ENCODE measurements at regions not wholly inside any gene's neighbourhood (a gene's known extent, or its start where the extent isn't known, plus 50 kb on each side); places are given as distances from the start of the nearest gene placed in this dataset.

- TF ChIP-seq, protein P1, sequence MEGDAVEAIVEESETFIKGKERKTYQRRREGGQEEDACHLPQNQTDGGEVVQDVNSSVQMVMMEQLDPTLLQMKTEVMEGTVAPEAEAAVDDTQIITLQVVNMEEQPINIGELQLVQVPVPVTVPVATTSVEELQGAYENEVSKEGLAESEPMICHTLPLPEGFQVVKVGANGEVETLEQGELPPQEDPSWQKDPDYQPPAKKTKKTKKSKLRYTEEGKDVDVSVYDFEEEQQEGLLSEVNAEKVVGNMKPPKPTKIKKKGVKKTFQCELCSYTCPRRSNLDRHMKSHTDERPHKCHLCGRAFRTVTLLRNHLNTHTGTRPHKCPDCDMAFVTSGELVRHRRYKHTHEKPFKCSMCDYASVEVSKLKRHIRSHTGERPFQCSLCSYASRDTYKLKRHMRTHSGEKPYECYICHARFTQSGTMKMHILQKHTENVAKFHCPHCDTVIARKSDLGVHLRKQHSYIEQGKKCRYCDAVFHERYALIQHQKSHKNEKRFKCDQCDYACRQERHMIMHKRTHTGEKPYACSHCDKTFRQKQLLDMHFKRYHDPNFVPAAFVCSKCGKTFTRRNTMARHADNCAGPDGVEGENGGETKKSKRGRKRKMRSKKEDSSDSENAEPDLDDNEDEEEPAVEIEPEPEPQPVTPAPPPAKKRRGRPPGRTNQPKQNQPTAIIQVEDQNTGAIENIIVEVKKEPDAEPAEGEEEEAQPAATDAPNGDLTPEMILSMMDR (conservative IDR thresholded peaks at IDR 0.05): no peak
- Mint-ChIP-seq H3K27ac (no peak overlapping the region), H3K4me1 (ENCODE audit: unreplicated experiment) (peaks cover 26% of the 10 kb centered on the region), H3K4me3 (no peak overlapping the region), H3K36me3 (no peaks in the 10 kb centered on the region), H3K9me3 (peaks cover 4% of the 10 kb centered on the region), H3K27me3 (peaks cover 13% of the 10 kb centered on the region)
- no peak for DNase-seq (ENCODE audit: extremely low spot score, unreplicated experiment)
Measured at GRCh38 chr11:115679945-115680344, 175.7 kb upstream of the CADM1 start.

- DNase-seq (ENCODE audit: extremely low spot score, unreplicated experiment): no peak
- H3K27me3 Mint-ChIP-seq: peaks cover 13% of the 10 kb centered on the region
- H3K9me3 Mint-ChIP-seq: peaks cover 1% of the 10 kb centered on the region
- H3K36me3 Mint-ChIP-seq: no peaks in the 10 kb centered on the region
- no peak overlapping the region for H3K4me3 Mint-ChIP-seq
- no peak overlapping the region for H3K27ac Mint-ChIP-seq
- H3K4me1 Mint-ChIP-seq (ENCODE audit: unreplicated experiment): peaks cover 34% of the 10 kb centered on the region
- TF ChIP-seq, protein P1 (conservative IDR thresholded peaks at IDR 0.05): no peak
Measured at GRCh38 chr11:115678942-115679341, 174.7 kb upstream of the CADM1 start.

GRCh38 chr11:115677190-115677589, 173.0 kb upstream of the CADM1 start:
- Mint-ChIP-seq H3K9me3 (no peaks in the 10 kb centered on the region), H3K27ac (no peak overlapping the region), H3K36me3 (no peaks in the 10 kb centered on the region), H3K4me1 (ENCODE audit: unreplicated experiment) (peaks cover 34% of the 10 kb centered on the region), H3K27me3 (peaks cover 6% of the 10 kb centered on the region), H3K4me3 (no peak overlapping the region)
- DNase-seq (ENCODE audit: extremely low spot score, unreplicated experiment): no peak
- TF ChIP-seq, protein P1 (conservative IDR thresholded peaks at IDR 0.05): no peak

DNA sequence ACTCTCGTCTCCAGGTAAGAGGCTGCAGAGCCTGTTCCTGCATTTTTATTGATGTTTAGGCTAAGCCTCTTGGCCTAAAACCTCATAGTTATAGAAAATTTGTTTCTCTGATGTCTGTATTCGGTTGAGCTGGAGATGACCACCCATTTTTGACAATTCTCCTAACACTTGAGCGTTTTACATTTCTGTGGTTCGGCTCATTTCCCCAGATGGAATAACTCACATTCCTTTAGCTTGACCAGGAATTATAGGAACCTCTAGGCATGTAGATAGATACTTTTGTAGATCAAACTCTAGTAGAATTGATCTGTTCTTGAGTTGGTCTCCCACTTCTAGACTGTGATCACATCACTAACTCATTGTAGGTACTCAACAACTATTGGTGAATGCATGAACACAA, 172.6 kb upstream of the CADM1 start:
- Mint-ChIP-seq H3K4me3 (no peak overlapping the region), H3K27ac (no peak overlapping the region), H3K4me1 (ENCODE audit: unreplicated experiment) (peaks cover 34% of the 10 kb centered on the region), H3K36me3 (no peaks in the 10 kb centered on the region), H3K27me3 (peaks cover 6% of the 10 kb centered on the region), H3K9me3 (no peaks in the 10 kb centered on the region)
- TF ChIP-seq, protein P1 (conservative IDR thresholded peaks at IDR 0.05): no peak
- no peak for DNase-seq (ENCODE audit: extremely low spot score, unreplicated experiment)

- no peak overlapping the region for H3K27ac Mint-ChIP-seq
- H3K4me3 Mint-ChIP-seq: no peak overlapping the region
- DNase-seq (ENCODE audit: extremely low spot score, unreplicated experiment): no peak
- H3K27me3 Mint-ChIP-seq: peaks cover 6% of the 10 kb centered on the region
- no peaks in the 10 kb centered on the region for H3K9me3 Mint-ChIP-seq
- peaks cover 34% of the 10 kb centered on the region for H3K4me1 Mint-ChIP-seq (ENCODE audit: unreplicated experiment)
- TF ChIP-seq, protein P1 (conservative IDR thresholded peaks at IDR 0.05): no peak
- no peaks in the 10 kb centered on the region for H3K36me3 Mint-ChIP-seq
Measured at GRCh38 chr11:115676206-115676605, 172.0 kb upstream of the CADM1 start.

DNA sequence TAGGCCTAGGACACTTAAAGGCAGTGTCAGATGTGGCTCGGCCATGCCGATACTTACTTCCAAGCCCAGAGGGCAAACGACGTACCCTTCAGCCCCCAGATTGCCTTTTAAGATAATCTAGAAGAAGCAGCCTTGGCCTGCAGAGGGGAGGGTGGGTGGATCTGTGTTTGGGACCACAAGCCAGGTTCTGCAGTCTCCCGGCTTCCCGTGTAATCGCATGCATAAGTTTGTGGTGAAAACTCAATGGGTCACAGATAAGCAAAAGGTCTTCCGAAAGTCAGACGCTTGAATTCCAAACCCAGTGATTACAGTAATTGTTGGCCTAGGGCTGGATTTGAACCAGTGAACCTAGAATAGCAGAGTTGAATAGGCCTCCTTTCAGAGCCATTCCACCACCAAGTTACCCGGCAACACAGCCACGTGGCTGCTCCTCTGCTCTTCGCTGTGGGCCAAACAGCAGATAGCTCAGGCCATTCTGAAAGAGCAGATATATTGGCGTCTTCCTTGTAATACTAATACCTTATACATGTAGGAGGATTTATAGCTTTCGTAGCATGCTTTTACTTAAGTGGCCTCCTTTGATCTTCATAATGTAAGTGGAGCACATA, 170.8 kb upstream of the CADM1 start:
- DNase-seq (ENCODE audit: extremely low spot score, unreplicated experiment): no peak
- H3K27me3 Mint-ChIP-seq: peaks cover 4% of the 10 kb centered on the region
- TF ChIP-seq, protein P1 (conservative IDR thresholded peaks at IDR 0.05): no peak
- H3K36me3 Mint-ChIP-seq: no peaks in the 10 kb centered on the region
- H3K4me1 Mint-ChIP-seq (ENCODE audit: unreplicated experiment): peaks cover 38% of the 10 kb centered on the region
- H3K4me3 Mint-ChIP-seq: no peak overlapping the region
- H3K9me3 Mint-ChIP-seq: no peaks in the 10 kb centered on the region
- no peak overlapping the region for H3K27ac Mint-ChIP-seq

All from type B pancreatic cell (in vitro differentiated cells).